GM12891 (cell line): ENCODE measurements at regions not wholly inside any gene's neighbourhood (a gene's known extent, or its start where the extent isn't known, plus 50 kb on each side); places are given as distances from the start of the nearest gene placed in this dataset.

ENCODE experiments used
- DNase-seq: peaks from one replicate; pipeline ENCODE4 v3.0.0; 2011; ENCODE audit warnings: low spot score; ENCODE audit not compliant: insufficient read length
- FAIRE-seq: peaks from 2 replicates; lab custom pipeline; 2011; peaks lifted over from hg19 to GRCh38; lab: Jason Lieb, UNC
- PAX5 ChIP-seq: IDR thresholded peaks from 2 replicates; pipeline ENCODE4 v1.6.1; 2011; ENCODE audit warnings: low read length, moderate library complexity, mild to moderate bottlenecking; ENCODE audit not compliant: insufficient read depth, severe bottlenecking
- POLR2A ChIP-seq: IDR thresholded peaks from 2 replicates; pipeline ENCODE4 v1.6.1; 2011; ENCODE audit warnings: low read depth, low read length, control low read depth
- POLR2AphosphoS5 ChIP-seq: IDR thresholded peaks from 2 replicates; pipeline ENCODE4 v1.6.1; 2011; ENCODE audit warnings: low read depth, low read length, control low read depth
- POU2F2 ChIP-seq: IDR thresholded peaks from 2 replicates; pipeline ENCODE4 v1.6.1; 2011; ENCODE audit warnings: low read depth, mild to moderate bottlenecking, control low read depth, low read length, moderate library complexity
- SPI1 ChIP-seq: IDR thresholded peaks from 2 replicates; pipeline ENCODE4 v1.6.1; 2011; ENCODE audit warnings: low read depth, low read length, control low read depth
- TAF1 ChIP-seq: IDR thresholded peaks from 2 replicates; pipeline ENCODE4 v1.6.1; 2011; ENCODE audit warnings: low read depth, low read length, control low read depth

DNA sequence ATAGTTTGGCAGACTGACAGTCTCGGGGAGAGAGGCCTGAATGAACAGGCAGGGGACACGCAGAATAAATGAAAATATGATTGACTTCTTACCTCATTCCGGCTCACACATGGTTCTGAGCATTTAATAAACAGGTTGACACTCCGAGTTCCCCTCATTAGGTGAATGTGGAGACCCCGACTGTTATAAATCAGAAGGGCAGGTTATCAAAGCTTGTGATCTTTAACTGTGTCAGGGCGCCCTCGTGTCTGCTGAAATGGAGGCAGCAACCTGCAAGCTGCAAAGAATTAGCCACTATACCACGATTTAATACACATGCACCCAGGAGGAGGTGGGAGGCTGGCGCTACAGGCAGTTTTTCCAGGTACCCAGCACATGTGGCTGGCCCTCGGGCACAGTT, 627.5 kb downstream of the MED13L start:
- no peak for TF ChIP-seq POLR2AphosphoS5
- no peak for TF ChIP-seq SPI1
- no peak for TF ChIP-seq POLR2A
- no peak for TF ChIP-seq POU2F2
- no peak for TF ChIP-seq TAF1
- no peak for TF ChIP-seq PAX5
- FAIRE-seq (no peak), DNase-seq (no peak)

DNA sequence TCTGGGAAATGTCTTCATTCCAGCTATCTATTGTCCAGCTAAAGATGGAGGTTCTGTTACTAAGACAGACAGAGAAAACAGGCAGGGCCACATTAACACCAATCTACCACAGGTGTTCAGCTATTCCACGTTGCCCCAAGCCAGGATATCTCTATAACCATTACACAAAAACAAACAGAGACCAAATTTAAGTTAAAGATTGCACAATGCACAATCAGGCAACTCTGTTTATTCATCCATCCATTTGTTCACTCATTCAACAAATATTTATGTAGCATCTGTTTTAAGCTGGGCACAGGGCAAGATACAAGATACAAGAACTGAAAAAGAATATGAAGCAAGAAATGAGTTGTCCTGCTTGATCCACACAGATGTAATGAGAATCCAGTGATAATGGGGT, 629.0 kb downstream of the MED13L start:
- TF ChIP-seq SPI1 (no peak), POLR2AphosphoS5 (no peak), POLR2A (no peak), PAX5 (no peak), POU2F2 (no peak), TAF1 (no peak)
- DNase-seq (no peak), FAIRE-seq (no peak)

DNA sequence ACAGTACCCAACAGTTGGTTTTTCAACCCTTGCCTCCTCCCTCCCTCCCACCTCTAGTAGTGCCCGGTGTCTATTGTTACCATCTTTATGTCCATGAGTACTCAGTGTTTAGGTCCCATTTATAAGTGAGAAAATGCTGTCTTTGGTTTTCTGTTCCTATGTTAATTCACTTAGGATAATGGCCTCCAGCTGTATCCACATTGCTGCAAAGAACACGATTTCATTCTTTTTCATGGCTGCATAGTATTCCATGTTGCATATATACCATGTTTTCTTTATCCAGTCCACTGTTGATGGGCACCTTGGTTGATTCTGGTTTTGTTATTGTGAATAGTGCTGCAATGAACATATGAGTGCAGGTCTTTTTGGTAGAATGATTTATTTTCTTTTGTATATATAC, 631.3 kb downstream of the MED13L start:
- FAIRE-seq (no peak), DNase-seq (no peak)

DNA sequence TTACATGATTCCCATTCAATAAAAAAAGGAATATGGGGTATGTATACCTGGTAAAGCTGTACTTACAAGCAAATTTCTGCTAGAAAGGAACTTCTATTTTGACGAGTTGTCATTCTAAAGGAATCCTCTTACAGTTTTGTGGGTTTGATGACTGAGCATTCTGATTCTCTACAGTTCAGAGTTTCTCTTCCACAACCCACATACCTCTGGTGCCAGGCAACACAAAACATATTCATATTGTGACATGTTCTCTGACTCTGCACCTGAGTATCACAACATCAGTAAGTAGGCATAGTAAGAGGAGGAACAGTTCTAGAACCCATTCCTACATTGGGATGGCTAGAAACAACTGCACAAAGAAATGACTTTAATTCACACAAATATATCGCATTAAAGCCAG, 636.6 kb downstream of the MED13L start:
- no peak for FAIRE-seq
- no peak for DNase-seq
- TF ChIP-seq POU2F2 = no peak
- no peak for TF ChIP-seq TAF1

More for the DNA sequence above, 631.3 kb downstream of the MED13L start:
- TF ChIP-seq POU2F2 (no peak), PAX5 (no peak), SPI1 (no peak), POLR2AphosphoS5 (no peak), POLR2A (no peak), TAF1 (no peak)

DNA sequence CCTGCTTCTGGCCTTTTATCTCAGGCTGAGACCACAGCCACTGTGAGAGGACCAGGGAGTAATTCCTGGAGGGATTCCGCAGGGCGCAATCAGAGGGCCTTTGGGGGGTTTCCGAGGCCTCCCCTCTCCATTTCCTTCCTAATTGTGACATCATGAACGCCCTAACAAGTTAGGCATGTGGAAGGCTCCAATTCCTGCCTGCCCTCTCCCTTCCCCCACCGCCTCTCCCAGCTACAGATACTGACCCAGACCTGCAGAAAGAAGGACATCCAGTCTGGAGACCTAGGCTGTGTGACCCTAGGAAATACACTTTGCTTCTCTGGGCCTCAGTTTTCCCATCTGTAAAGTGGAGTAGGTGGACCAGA, 637.9 kb downstream of the MED13L start:
- no peak for TF ChIP-seq PAX5
- no peak for TF ChIP-seq TAF1
- no peak for TF ChIP-seq POLR2A
- no peak for TF ChIP-seq POU2F2
- TF ChIP-seq POLR2AphosphoS5 = no peak
- TF ChIP-seq SPI1 = no peak
- no peak for DNase-seq
- no peak for FAIRE-seq

DNA sequence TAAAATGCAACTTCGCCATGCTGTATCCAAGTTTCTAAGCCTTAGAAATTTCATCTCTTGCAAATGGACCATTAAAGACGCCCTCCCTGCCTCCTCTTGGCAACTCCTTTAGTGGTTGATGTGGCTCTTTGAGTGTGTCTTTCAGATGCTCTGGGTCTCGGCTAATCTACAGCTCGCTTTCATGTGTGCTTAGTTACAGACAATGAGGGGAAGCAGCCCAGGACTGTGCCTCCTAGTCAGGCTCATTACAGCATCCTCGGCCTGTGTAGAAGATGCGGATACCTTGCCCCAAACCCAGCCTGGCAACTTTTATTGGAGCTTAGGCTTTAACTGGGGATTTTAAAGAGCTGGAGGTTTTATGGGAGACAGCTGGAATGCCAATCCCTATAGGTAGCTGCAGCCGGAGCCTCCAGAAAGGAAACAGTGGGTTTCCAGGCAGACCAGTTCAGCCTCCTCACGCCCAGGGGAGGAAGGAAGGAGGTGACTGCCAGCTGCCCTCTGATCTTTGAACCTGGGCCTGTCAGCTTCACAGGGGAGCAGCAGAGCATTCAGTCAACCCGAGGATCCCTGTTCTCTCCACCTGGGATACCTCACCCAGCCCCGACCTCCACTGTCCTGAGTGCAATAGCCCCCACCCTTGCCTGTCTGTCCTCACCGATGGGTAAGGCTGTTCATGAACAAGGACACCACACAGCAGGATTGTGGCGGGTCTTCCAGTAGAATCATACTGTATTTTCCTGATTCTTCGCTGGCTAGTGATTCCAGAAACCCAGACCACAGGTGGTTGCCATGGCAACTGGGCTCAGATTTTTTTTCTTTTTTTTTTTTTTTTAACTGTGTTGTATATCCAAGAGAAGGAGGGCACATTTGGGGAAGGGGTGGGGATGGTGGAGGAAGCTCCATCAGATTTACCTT, 638.5 kb downstream of the MED13L start:
- FAIRE-seq (no peak), DNase-seq (no peak)
- TF ChIP-seq SPI1 (no peak), POU2F2 (no peak), PAX5 (no peak), POLR2AphosphoS5 (no peak), POLR2A (no peak), TAF1 (no peak)

DNA sequence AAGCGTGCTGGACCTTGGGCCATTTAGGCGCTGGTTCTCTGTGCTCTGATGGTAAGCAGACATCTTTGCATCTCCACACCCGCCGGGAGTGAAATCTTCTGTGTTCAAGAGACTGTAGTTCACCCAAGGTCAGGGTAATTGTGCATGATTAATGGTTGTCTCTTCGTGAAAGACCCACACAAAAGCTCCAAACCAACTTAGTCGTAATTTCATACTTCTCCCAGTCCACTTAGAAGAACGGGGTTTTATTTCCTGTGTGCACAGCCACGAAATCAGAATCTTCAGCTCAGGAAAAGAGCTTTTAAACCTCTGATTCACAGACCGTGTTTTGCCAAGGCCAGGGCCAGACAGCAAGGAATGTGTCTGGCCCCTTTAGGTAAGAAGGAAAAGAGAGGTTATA, 640.9 kb downstream of the MED13L start:
- FAIRE-seq = no peak
- TF ChIP-seq POU2F2 = no peak
- TF ChIP-seq TAF1 = no peak
- no peak for TF ChIP-seq PAX5
- no peak for TF ChIP-seq POLR2A
- no peak for TF ChIP-seq POLR2AphosphoS5
- no peak for DNase-seq

DNA sequence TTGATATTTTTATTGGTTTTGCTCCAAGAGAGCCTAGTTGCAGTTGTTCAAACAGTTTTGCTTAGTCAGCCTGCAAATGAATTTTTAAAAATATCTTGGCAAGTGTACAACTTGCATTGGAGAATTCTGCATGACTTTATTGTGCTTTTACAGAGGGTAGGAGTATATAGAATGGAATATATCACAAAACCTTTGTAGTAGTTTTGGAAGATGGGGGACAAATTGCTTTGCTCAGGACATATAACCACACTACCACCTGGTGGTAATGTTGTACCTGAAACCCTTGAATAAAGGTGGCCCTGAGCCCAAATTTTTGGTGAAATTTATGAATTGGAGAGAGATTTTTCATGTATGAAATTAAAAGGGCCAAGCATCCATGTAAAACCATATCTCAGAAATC, 645.2 kb downstream of the MED13L start:
- FAIRE-seq = no peak
- TF ChIP-seq POLR2AphosphoS5 (no peak), SPI1 (no peak), POU2F2 (no peak), PAX5 (no peak), TAF1 (no peak), POLR2A (no peak)
- DNase-seq = no peak

DNA sequence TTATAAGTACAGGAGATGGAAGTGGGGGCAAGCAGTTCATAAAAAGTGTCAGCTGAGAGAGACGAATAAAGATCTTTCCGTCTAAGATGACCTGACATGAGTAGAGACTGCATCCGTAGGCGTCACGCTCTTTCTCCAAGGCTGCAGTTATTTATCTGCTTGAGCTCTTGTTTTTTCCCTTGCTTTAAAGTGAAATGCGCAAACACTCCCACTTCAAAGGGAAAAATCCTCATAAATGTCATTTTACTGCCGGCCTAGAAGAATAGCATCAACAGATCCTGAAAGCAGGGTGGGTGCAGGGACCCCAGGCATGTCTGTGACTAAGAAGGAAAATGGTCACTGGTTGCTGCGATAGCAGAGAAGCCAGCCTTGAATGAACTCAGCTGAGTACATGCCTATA, 647.4 kb downstream of the MED13L start:
- FAIRE-seq (no peak), DNase-seq (no peak)
- TF ChIP-seq POU2F2 (no peak), PAX5 (no peak), POLR2A (no peak), TAF1 (no peak), SPI1 (no peak)

DNA sequence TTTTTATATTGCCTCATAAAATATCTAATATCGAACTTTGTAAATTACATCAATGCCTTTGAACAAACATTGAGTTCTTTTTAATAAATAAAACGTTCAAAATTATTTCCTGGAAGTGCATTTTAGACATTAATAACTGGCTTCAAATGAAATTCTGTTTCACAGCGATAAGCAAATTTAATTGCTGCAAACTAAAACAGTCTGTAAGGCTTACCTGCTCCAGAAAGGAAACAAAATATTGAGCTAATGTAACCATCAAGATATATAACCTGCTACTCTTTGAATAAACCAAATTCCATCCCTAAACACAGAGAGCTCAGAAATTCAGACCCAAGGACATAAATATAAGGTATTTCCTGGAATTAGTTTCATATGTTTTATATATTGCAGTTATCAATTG, 651.3 kb downstream of the MED13L start:
- DNase-seq (no peak), FAIRE-seq (no peak)
- TF ChIP-seq POLR2AphosphoS5 = no peak

DNA sequence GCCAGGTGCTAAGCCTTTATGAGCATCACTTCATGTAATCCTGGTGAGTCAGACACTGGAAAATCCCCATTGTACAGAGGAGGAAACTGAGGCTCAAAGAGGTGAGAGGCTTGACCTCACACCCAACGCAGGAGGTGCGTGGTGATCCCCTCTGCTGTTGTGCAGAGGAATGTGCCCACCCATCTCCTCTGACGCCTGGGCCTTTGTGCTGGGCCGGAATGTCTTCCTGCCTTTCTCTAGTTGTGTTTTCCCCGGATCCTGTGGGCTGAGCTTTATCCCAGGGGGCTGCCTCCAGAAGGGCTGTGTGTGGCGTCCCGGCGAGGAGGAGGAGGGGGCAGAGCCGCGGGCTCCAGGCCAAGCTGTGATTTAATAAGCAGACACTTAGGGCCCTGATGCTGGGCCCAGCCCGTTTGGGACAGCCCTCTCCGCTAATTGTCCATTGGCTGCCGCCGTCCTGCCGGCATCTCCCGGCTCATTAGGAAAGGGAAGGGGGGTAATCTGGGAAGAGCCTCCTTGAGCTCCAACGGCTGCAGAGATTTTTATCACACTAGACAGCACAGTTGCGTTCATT, 653.6 kb downstream of the MED13L start:
- FAIRE-seq (no peak), DNase-seq (no peak)
- TF ChIP-seq POLR2A (no peak), SPI1 (no peak), TAF1 (no peak), POU2F2 (no peak), POLR2AphosphoS5 (no peak), PAX5 (no peak)
